ENCODE measurements at regions not wholly inside any gene's neighbourhood (a gene's known extent, or its start where the extent isn't known, plus 50 kb on each side); places are given as distances from the start of the nearest gene placed in this dataset.

GRCh38 chr10:25849268-25849667 is 84.8 kb upstream of the MYO3A start:
- TF ChIP-seq GATA3 (IDR thresholded peaks at IDR 0.05; ENCODE audit: low read depth, low read length) (no peak), GATA2 (IDR thresholded peaks at IDR 0.05; ENCODE audit: low read depth, low read length) (no peak)

GRCh38 chr10:25849988-25850387 is 84.0 kb upstream of the MYO3A start:
- no peak for TF ChIP-seq GATA2 (IDR thresholded peaks at IDR 0.05; ENCODE audit: low read depth, low read length)
- TF ChIP-seq GATA3 (IDR thresholded peaks at IDR 0.05; ENCODE audit: low read depth, low read length): no peak

GRCh38 chr10:25851548-25851947 is 82.5 kb upstream of the MYO3A start:
- TF ChIP-seq GATA3 (IDR thresholded peaks at IDR 0.05; ENCODE audit: low read depth, low read length) (no peak), GATA2 (IDR thresholded peaks at IDR 0.05; ENCODE audit: low read depth, low read length) (no peak)

- TF ChIP-seq GATA3 (IDR thresholded peaks at IDR 0.05; ENCODE audit: low read depth, low read length) (no peak), GATA2 (IDR thresholded peaks at IDR 0.05; ENCODE audit: low read depth, low read length) (no peak)
These were observed 81.6 kb upstream of the MYO3A start for GRCh38 chr10:25852364-25852941.

- TF ChIP-seq GATA2 (IDR thresholded peaks at IDR 0.05; ENCODE audit: low read depth, low read length) (no peak), GATA3 (IDR thresholded peaks at IDR 0.05; ENCODE audit: low read depth, low read length) (no peak)
These were observed 76.0 kb upstream of the MYO3A start for GRCh38 chr10:25858076-25858475.

GRCh38 chr10:25865267-25865666 is 68.8 kb upstream of the MYO3A start:
- TF ChIP-seq GATA3 (IDR thresholded peaks at IDR 0.05; ENCODE audit: low read depth, low read length) (no peak), GATA2 (IDR thresholded peaks at IDR 0.05; ENCODE audit: low read depth, low read length) (no peak)

- TF ChIP-seq GATA3 (IDR thresholded peaks at IDR 0.05; ENCODE audit: low read depth, low read length) (no peak), GATA2 (IDR thresholded peaks at IDR 0.05; ENCODE audit: low read depth, low read length) (no peak)
These were observed 66.7 kb upstream of the MYO3A start for GRCh38 chr10:25867321-25867720.

GRCh38 chr10:25869067-25869591 is 64.9 kb upstream of the MYO3A start:
- TF ChIP-seq GATA2 (IDR thresholded peaks at IDR 0.05; ENCODE audit: low read depth, low read length) (no peak), GATA3 (IDR thresholded peaks at IDR 0.05; ENCODE audit: low read depth, low read length) (no peak)

GRCh38 chr10:25869609-25870008 is 64.4 kb upstream of the MYO3A start:
- TF ChIP-seq GATA2 (IDR thresholded peaks at IDR 0.05; ENCODE audit: low read depth, low read length) (no peak), GATA3 (IDR thresholded peaks at IDR 0.05; ENCODE audit: low read depth, low read length) (no peak)

GRCh38 chr10:25875556-25876165 is 58.4 kb upstream of the MYO3A start:
- TF ChIP-seq GATA3 (IDR thresholded peaks at IDR 0.05; ENCODE audit: low read depth, low read length) (no peak), GATA2 (IDR thresholded peaks at IDR 0.05; ENCODE audit: low read depth, low read length) (no peak)

- TF ChIP-seq GATA3 (IDR thresholded peaks at IDR 0.05; ENCODE audit: low read depth, low read length) (no peak), GATA2 (IDR thresholded peaks at IDR 0.05; ENCODE audit: low read depth, low read length) (no peak)
These were observed 56.7 kb upstream of the MYO3A start for GRCh38 chr10:25877296-25877695.

All from SH-SY5Y (cell line).